ENCODE measurements at regions not wholly inside any gene's neighbourhood (a gene's known extent, or its start where the extent isn't known, plus 50 kb on each side); places are given as distances from the start of the nearest gene placed in this dataset.

DNA sequence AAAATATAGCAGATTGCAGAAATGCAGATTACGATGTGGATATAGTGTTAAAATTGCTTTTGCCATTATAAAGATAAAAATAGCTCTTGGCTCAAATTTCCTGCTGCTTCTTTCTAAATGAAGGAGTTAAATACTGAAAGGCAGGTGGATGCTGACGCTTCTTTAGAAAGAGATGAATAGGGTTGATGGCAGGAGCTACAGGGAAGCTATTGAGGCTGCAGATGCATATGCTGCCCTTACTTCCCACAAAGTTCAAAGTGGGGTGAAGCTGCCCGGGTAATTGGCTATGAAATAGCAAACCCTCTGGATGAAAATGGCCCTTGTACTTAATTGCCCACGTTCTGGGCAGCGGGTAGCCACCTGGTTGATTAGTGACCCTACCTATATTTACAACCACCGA is 379.5 kb downstream of the ZIC3 start:
- TF ChIP-seq, protein P1, sequence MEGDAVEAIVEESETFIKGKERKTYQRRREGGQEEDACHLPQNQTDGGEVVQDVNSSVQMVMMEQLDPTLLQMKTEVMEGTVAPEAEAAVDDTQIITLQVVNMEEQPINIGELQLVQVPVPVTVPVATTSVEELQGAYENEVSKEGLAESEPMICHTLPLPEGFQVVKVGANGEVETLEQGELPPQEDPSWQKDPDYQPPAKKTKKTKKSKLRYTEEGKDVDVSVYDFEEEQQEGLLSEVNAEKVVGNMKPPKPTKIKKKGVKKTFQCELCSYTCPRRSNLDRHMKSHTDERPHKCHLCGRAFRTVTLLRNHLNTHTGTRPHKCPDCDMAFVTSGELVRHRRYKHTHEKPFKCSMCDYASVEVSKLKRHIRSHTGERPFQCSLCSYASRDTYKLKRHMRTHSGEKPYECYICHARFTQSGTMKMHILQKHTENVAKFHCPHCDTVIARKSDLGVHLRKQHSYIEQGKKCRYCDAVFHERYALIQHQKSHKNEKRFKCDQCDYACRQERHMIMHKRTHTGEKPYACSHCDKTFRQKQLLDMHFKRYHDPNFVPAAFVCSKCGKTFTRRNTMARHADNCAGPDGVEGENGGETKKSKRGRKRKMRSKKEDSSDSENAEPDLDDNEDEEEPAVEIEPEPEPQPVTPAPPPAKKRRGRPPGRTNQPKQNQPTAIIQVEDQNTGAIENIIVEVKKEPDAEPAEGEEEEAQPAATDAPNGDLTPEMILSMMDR (IDR thresholded peaks at IDR 0.05; ENCODE audit: borderline replicate concordance, extremely low read depth, insufficient read depth) = no peak
- Histone ChIP-seq H3K4me1 (ENCODE audit: control insufficient read depth in 2 of 3, insufficient read depth in 2 of 3, low read depth in 1 of 3, low read length in 3 of 3) (no peaks in the 10 kb centered on the region), H3K36me3 (ENCODE audit: control insufficient read depth in 2 of 3, insufficient read depth in 3 of 3, low read length in 3 of 3) (no peaks in the 10 kb centered on the region), H3K9me3 (ENCODE audit: control insufficient read depth in 2 of 3, insufficient read depth in 1 of 3, low read length in 3 of 3) (no peaks in the 10 kb centered on the region), H3K27ac (ENCODE audit: low read depth in 2 of 2, low read length in 2 of 2) (no peak overlapping the region), H3K27me3 (ENCODE audit: control insufficient read depth, insufficient read depth, low read length) (no peaks in the 10 kb centered on the region), H3K9ac (ENCODE audit: low read length in 3 of 3) (no peak overlapping the region), H3K4me3 (ENCODE audit: low read length in 3 of 3) (no peak overlapping the region)
- FAIRE-seq (no peak), DNase-seq (no peak)
- intact Hi-C loops (cut with DNase I) = no loop called here

GRCh38 chrX:137969191-137969590 is 403.3 kb downstream of the ZIC3 start:
- H3K27me3 ChIP-seq (ENCODE audit: control insufficient read depth, insufficient read depth, low read length) = no peaks in the 10 kb centered on the region
- H3K4me1 ChIP-seq (ENCODE audit: control insufficient read depth in 2 of 3, insufficient read depth in 2 of 3, low read depth in 1 of 3, low read length in 3 of 3) = no peaks in the 10 kb centered on the region
- H3K9ac ChIP-seq (ENCODE audit: low read length in 3 of 3) = no peak overlapping the region
- intact Hi-C loops (cut with DNase I) = no loop called here
- no peak for DNase-seq
- no peak overlapping the region for H3K27ac ChIP-seq (ENCODE audit: low read depth in 2 of 2, low read length in 2 of 2)
- H3K4me3 ChIP-seq (ENCODE audit: low read length in 3 of 3) = no peak overlapping the region
- H3K36me3 ChIP-seq (ENCODE audit: control insufficient read depth in 2 of 3, insufficient read depth in 3 of 3, low read length in 3 of 3) = no peaks in the 10 kb centered on the region
- H3K9me3 ChIP-seq (ENCODE audit: control insufficient read depth in 2 of 3, insufficient read depth in 1 of 3, low read length in 3 of 3) = no peaks in the 10 kb centered on the region
- TF ChIP-seq, protein P1 (IDR thresholded peaks at IDR 0.05; ENCODE audit: borderline replicate concordance, extremely low read depth, insufficient read depth) = no peak
- FAIRE-seq = no peak

DNA sequence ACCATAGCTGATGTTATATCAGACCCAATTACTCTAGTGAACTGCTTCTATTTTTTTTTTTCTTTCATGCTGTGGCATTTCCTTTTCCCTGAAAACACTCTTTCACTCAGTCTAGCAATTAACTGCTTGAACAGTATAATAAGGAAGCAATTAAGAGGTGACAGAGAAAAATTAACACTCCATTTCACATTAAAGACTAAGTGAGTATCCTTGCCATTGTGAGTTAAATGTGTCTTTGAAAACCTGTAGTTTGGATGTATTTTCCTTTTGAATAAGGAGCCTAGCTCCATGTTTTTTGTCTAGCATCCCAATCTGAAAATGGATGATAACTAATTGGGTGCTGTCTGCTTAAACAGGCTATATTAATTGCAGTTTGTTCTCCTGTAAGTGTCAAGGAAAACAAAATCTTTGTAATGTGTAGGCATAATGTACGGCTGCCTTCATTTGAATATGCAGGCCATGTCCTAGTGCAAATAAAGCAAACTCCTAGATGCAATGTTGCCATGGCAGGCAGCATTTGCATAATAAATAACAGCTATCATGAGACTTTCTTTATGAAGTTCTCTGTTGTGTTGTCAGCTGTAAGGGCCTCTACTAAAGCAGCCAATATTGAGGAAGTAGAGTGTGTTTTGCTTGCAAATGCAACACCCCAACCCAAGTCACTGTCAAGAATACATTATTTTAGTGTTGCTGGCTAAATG is 416.7 kb downstream of the ZIC3 start:
- FAIRE-seq (no peak), DNase-seq (no peak)
- intact Hi-C loops (cut with DNase I) = no loop called here
- Histone ChIP-seq H3K4me1 (ENCODE audit: control insufficient read depth in 2 of 3, insufficient read depth in 2 of 3, low read depth in 1 of 3, low read length in 3 of 3) (no peaks in the 10 kb centered on the region), H3K27me3 (ENCODE audit: control insufficient read depth, insufficient read depth, low read length) (no peaks in the 10 kb centered on the region), H3K4me3 (ENCODE audit: low read length in 3 of 3) (no peak overlapping the region), H3K36me3 (ENCODE audit: control insufficient read depth in 2 of 3, insufficient read depth in 3 of 3, low read length in 3 of 3) (no peaks in the 10 kb centered on the region), H3K9ac (ENCODE audit: low read length in 3 of 3) (no peak overlapping the region), H3K27ac (ENCODE audit: low read depth in 2 of 2, low read length in 2 of 2) (no peak overlapping the region), H3K9me3 (ENCODE audit: control insufficient read depth in 2 of 3, insufficient read depth in 1 of 3, low read length in 3 of 3) (no peaks in the 10 kb centered on the region)
- TF ChIP-seq, protein P1 (IDR thresholded peaks at IDR 0.05; ENCODE audit: borderline replicate concordance, extremely low read depth, insufficient read depth) = no peak

DNA sequence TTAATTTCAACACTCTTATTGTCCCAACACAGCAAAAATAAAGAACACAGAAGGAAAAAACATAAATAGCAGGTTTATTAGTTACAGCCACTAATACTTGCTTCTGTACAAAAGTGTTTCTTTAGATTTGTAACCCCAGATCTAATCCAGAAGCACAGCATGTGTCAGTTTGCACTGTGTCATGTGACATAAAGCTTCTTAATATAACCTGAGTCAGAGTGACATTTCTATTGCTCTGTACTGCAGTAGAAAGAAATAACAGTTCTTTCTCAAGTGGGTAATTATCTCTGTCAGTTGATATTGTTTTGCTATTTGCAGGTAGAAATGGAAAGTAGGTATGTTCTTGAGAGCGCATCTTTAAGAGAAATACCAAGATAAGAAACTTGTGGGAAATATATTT is 422.5 kb downstream of the ZIC3 start:
- H3K4me3 ChIP-seq (ENCODE audit: low read length in 3 of 3) = no peak overlapping the region
- H3K4me1 ChIP-seq (ENCODE audit: control insufficient read depth in 2 of 3, insufficient read depth in 2 of 3, low read depth in 1 of 3, low read length in 3 of 3) = no peaks in the 10 kb centered on the region
- no peak for DNase-seq
- H3K27me3 ChIP-seq (ENCODE audit: control insufficient read depth, insufficient read depth, low read length) = no peaks in the 10 kb centered on the region
- intact Hi-C loops (cut with DNase I) = no loop called here
- FAIRE-seq = no peak
- H3K9ac ChIP-seq (ENCODE audit: low read length in 3 of 3) = no peak overlapping the region
- H3K27ac ChIP-seq (ENCODE audit: low read depth in 2 of 2, low read length in 2 of 2) = no peak overlapping the region
- no peaks in the 10 kb centered on the region for H3K36me3 ChIP-seq (ENCODE audit: control insufficient read depth in 2 of 3, insufficient read depth in 3 of 3, low read length in 3 of 3)
- H3K9me3 ChIP-seq (ENCODE audit: control insufficient read depth in 2 of 3, insufficient read depth in 1 of 3, low read length in 3 of 3) = no peaks in the 10 kb centered on the region
- TF ChIP-seq, protein P1 (IDR thresholded peaks at IDR 0.05; ENCODE audit: borderline replicate concordance, extremely low read depth, insufficient read depth) = no peak
